A549 (cell line): ENCODE measurements at regions not wholly inside any gene's neighbourhood (a gene's known extent, or its start where the extent isn't known, plus 50 kb on each side); places are given as distances from the start of the nearest gene placed in this dataset.

Experiments
- CBX2 ChIP-seq: fragments of 200-600 bp; sonication (generic); IDR thresholded peaks from 2 replicates; pipeline ENCODE4 v1.6.1; 2016; ENCODE audit warnings: low read depth, mild to moderate bottlenecking, borderline replicate concordance
- CEBPB ChIP-seq, 2 experiments: fragments of >200 bp in 1 of 2; sonication (Bioruptor Twin) in 1 of 2; formaldehyde crosslinking in 1 of 2; IDR thresholded peaks; 2 replicates each; pipeline ENCODE4 v1.6.1; 2012 to 2016
- CTCF ChIP-seq: fragments of >200 bp; sonication (Bioruptor Twin); formaldehyde crosslinking; IDR thresholded peaks from 3 replicates; pipeline ENCODE4 v1.5.1; 2016
- MAX ChIP-seq: IDR thresholded peaks from 2 replicates; pipeline ENCODE4 v1.6.1; 2012
- POLR2A ChIP-seq: IDR thresholded peaks from 2 replicates; pipeline ENCODE4 v1.6.1; 2012; ENCODE audit warnings: mild to moderate bottlenecking, low read length
- RAD21 ChIP-seq, 2 experiments: fragments of >200 bp in 1 of 2; sonication (Bioruptor Twin) in 1 of 2; formaldehyde crosslinking in 1 of 2; IDR thresholded peaks in 1 of 2; conservative IDR thresholded peaks in 1 of 2; 2 replicates in 1 of 2; 3 replicates in 1 of 2; pipeline ENCODE4 v1.6.1; 2012 to 2018; ENCODE audit warnings: inconsistent platforms in 1 of 2

GRCh38 chr9:74255489-74255984 is 241.6 kb upstream of the RORB start:
- no peak for TF ChIP-seq CTCF
- no peak for TF ChIP-seq MAX
- no peak for TF ChIP-seq RAD21 (conservative IDR thresholded peaks at IDR 0.05 in 1 of 2, IDR thresholded peaks at IDR 0.05 in 1 of 2)
- no peak for TF ChIP-seq CBX2
- TF ChIP-seq POLR2A, result no peak
- TF ChIP-seq CEBPB (IDR thresholded peaks at IDR 0.05), result no peak
